PC-9 (cell line): ENCODE measurements at regions not wholly inside any gene's neighbourhood (a gene's known extent, or its start where the extent isn't known, plus 50 kb on each side); places are given as distances from the start of the nearest gene placed in this dataset.

ENCODE experiments used
- EZH2 ChIP-seq: fragments of 200-600 bp; sonication (generic); IDR thresholded peaks from 2 replicates; pipeline ENCODE4 v1.8.0; 2017; ENCODE audit warnings: antibody characterized with exemption, low read depth
- TF ChIP-seq, protein P1 (sequence below): fragments of 200-600 bp; sonication (generic); conservative IDR thresholded peaks from 2 replicates; pipeline ENCODE4 v1.6.1; 2017; ENCODE audit warnings: mixed run types, antibody characterized with exemption, mild to moderate bottlenecking, moderate library complexity

DNA sequence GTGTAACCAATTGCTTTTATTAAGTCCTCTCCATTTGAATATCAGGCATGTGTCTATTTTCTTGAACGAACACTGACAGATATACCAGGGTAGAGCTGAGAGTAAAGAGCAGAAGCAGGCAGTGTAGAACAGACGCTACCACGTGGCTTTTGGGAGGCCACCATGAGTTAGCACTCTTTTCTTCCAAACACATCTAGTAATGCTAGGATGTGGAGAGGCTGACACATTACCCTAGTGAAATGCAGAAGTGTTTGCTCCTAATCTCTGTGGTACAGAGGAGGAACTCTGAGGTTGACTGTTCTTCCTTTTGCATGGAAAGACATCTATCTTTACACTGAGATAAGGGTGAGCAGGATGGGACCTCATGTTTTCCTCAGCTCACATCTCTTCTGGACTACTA is 216.3 kb downstream of the SATB1 start:
- TF ChIP-seq, protein P1, sequence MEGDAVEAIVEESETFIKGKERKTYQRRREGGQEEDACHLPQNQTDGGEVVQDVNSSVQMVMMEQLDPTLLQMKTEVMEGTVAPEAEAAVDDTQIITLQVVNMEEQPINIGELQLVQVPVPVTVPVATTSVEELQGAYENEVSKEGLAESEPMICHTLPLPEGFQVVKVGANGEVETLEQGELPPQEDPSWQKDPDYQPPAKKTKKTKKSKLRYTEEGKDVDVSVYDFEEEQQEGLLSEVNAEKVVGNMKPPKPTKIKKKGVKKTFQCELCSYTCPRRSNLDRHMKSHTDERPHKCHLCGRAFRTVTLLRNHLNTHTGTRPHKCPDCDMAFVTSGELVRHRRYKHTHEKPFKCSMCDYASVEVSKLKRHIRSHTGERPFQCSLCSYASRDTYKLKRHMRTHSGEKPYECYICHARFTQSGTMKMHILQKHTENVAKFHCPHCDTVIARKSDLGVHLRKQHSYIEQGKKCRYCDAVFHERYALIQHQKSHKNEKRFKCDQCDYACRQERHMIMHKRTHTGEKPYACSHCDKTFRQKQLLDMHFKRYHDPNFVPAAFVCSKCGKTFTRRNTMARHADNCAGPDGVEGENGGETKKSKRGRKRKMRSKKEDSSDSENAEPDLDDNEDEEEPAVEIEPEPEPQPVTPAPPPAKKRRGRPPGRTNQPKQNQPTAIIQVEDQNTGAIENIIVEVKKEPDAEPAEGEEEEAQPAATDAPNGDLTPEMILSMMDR: no peak
- no peak for TF ChIP-seq EZH2
